ENCODE measurements at regions not wholly inside any gene's neighbourhood (a gene's known extent, or its start where the extent isn't known, plus 50 kb on each side); places are given as distances from the start of the nearest gene placed in this dataset.

DNA sequence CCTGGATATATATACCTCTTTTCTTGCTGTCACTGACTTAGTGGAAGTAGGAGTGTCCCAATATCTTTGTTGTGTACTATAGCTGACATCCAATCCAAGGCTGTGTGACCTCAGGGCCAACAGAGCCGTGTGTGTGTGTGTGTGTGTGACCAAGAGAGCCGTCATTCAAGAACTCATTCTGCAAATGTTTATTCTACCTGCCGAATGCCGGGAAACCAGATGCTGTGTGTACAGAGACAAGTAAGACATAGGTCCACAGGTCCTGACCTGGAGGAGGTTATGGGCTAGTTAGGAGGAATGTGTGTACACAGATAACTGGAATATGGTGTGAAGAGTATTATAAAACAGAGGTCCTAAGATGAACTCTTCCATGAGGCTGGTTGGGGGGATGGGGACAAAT lies 190.0 kb downstream of the DHX35 start:
- TF ChIP-seq POLR2A (IDR thresholded peaks at IDR 0.05; ENCODE audit: low read depth, low read length), result no peak
- no peak for TF ChIP-seq SPI1 (IDR thresholded peaks at IDR 0.05; ENCODE audit: low read depth, low read length)
- TF ChIP-seq POLR2AphosphoS5 (IDR thresholded peaks at IDR 0.05; ENCODE audit: low read depth, low read length), result no peak
- TF ChIP-seq POU2F2 (IDR thresholded peaks at IDR 0.05; ENCODE audit: low read depth, low read length), result no peak

Measured in GM12891 (cell line).